HAP-1 (cell line): ENCODE measurements at regions not wholly inside any gene's neighbourhood (a gene's known extent, or its start where the extent isn't known, plus 50 kb on each side); places are given as distances from the start of the nearest gene placed in this dataset.

Experiments used
- DNase-seq, 2 experiments: peaks; one replicate each; pipeline ENCODE4 v3.0.0-alpha.2; 2016 to 2020; ENCODE audit warnings: low spot score in 2 of 2
- H3K27me3 ChIP-seq: fragments of 250-450 bp; sonication (Bioruptor Pico); 2 replicates; pipeline ENCODE4 v1.5.1; 2020; ENCODE audit warnings: low read depth, mild to moderate bottlenecking, moderate library complexity
- H3K36me3 ChIP-seq: fragments of 250-450 bp; sonication (Bioruptor Pico); replicated peaks from 2 replicates; pipeline ENCODE4 v1.5.1; 2020; ENCODE audit warnings: mild to moderate bottlenecking
- H3K4me1 ChIP-seq: fragments of 250-450 bp; sonication (Bioruptor Pico); 2 replicates; pipeline ENCODE4 v1.5.1; 2020; ENCODE audit warnings: mild to moderate bottlenecking
- H3K4me3 ChIP-seq: fragments of 250-450 bp; sonication (Bioruptor Pico); 2 replicates; pipeline ENCODE4 v1.5.1; 2020; ENCODE audit warnings: mild to moderate bottlenecking, moderate library complexity
- H3K9me3 ChIP-seq: fragments of 250-450 bp; sonication (Bioruptor Pico); 2 replicates; pipeline ENCODE4 v1.5.1; 2020; ENCODE audit warnings: mild to moderate bottlenecking, moderate library complexity
- in situ Hi-C: fragments of 300-500 bp; cut with MboI; formaldehyde crosslinking; loops from 3 replicates; pipeline ENCODE4 v1.14.3; 2020; ENCODE audit warnings: low sequenced_read_pairs, inconsistent platforms, mixed read lengths

- Histone ChIP-seq H3K4me1 (no peaks in the 10 kb centered on the region), H3K27me3 (no peaks in the 10 kb centered on the region), H3K4me3 (no peak overlapping the region), H3K36me3 (no peaks in the 10 kb centered on the region), H3K9me3 (no peaks in the 10 kb centered on the region)
- in situ Hi-C loops, result no loop called here
- DNase-seq, result no peak
Observed at GRCh38 chr14:99006276-99006675, 265.7 kb downstream of the BCL11B start.

GRCh38 chr14:99007795-99008194 lies 264.2 kb downstream of the BCL11B start:
- no peaks in the 10 kb centered on the region for H3K9me3 ChIP-seq
- in situ Hi-C loops, result no loop called here

GRCh38 chr14:99009871-99010270 lies 262.1 kb downstream of the BCL11B start:
- DNase-seq, result no peak
- Histone ChIP-seq H3K36me3 (no peaks in the 10 kb centered on the region), H3K9me3 (no peaks in the 10 kb centered on the region), H3K4me1 (no peaks in the 10 kb centered on the region), H3K27me3 (no peaks in the 10 kb centered on the region), H3K4me3 (no peak overlapping the region)
- in situ Hi-C loops, result no loop called here

More at GRCh38 chr14:99007795-99008194, 264.2 kb downstream of the BCL11B start:
- no peak for DNase-seq
- Histone ChIP-seq H3K36me3 (no peaks in the 10 kb centered on the region), H3K4me1 (no peaks in the 10 kb centered on the region), H3K27me3 (no peaks in the 10 kb centered on the region), H3K4me3 (no peak overlapping the region)

GRCh38 chr14:99011385-99011784 lies 260.6 kb downstream of the BCL11B start:
- H3K4me1 ChIP-seq, result no peaks in the 10 kb centered on the region
- in situ Hi-C loops, result no loop called here
- no peaks in the 10 kb centered on the region for H3K27me3 ChIP-seq
- no peaks in the 10 kb centered on the region for H3K9me3 ChIP-seq
- H3K4me3 ChIP-seq, result no peak overlapping the region
- no peak for DNase-seq
- no peaks in the 10 kb centered on the region for H3K36me3 ChIP-seq

GRCh38 chr14:99012703-99013102 lies 259.3 kb downstream of the BCL11B start:
- in situ Hi-C loops, result no loop called here
- no peaks in the 10 kb centered on the region for H3K27me3 ChIP-seq

GRCh38 chr14:99015833-99016232 lies 256.2 kb downstream of the BCL11B start:
- Histone ChIP-seq H3K36me3 (no peaks in the 10 kb centered on the region), H3K9me3 (no peaks in the 10 kb centered on the region), H3K4me1 (no peaks in the 10 kb centered on the region), H3K4me3 (no peak overlapping the region), H3K27me3 (no peaks in the 10 kb centered on the region)
- in situ Hi-C loops, result no loop called here
- no peak for DNase-seq

More at GRCh38 chr14:99012703-99013102, 259.3 kb downstream of the BCL11B start:
- Histone ChIP-seq H3K36me3 (no peaks in the 10 kb centered on the region), H3K4me1 (no peaks in the 10 kb centered on the region), H3K9me3 (no peaks in the 10 kb centered on the region), H3K4me3 (no peak overlapping the region)
- DNase-seq, result no peak

- Histone ChIP-seq H3K4me1 (no peaks in the 10 kb centered on the region), H3K36me3 (no peaks in the 10 kb centered on the region), H3K9me3 (no peaks in the 10 kb centered on the region), H3K4me3 (no peak overlapping the region), H3K27me3 (no peaks in the 10 kb centered on the region)
- in situ Hi-C loops, result no loop called here
- DNase-seq, result no peak
Observed at GRCh38 chr14:99023371-99023770, 248.6 kb downstream of the BCL11B start.

GRCh38 chr14:99024926-99025325 lies 247.1 kb downstream of the BCL11B start:
- H3K36me3 ChIP-seq, result no peaks in the 10 kb centered on the region
- no peaks in the 10 kb centered on the region for H3K4me1 ChIP-seq
- no peaks in the 10 kb centered on the region for H3K9me3 ChIP-seq
- H3K4me3 ChIP-seq, result no peak overlapping the region
- DNase-seq, result no peak
- no peaks in the 10 kb centered on the region for H3K27me3 ChIP-seq
- in situ Hi-C loops, result no loop called here

GRCh38 chr14:99025418-99025817 lies 246.6 kb downstream of the BCL11B start:
- Histone ChIP-seq H3K9me3 (no peaks in the 10 kb centered on the region), H3K4me3 (no peak overlapping the region), H3K36me3 (no peaks in the 10 kb centered on the region), H3K4me1 (no peaks in the 10 kb centered on the region), H3K27me3 (no peaks in the 10 kb centered on the region)
- in situ Hi-C loops, result no loop called here
- no peak for DNase-seq

GRCh38 chr14:99026471-99026870 lies 245.5 kb downstream of the BCL11B start:
- DNase-seq, result no peak
- H3K27me3 ChIP-seq, result no peaks in the 10 kb centered on the region
- in situ Hi-C loops, result no loop called here

GRCh38 chr14:99028041-99028440 lies 244.0 kb downstream of the BCL11B start:
- DNase-seq, result no peak
- Histone ChIP-seq H3K36me3 (no peaks in the 10 kb centered on the region), H3K4me3 (no peak overlapping the region), H3K9me3 (no peaks in the 10 kb centered on the region), H3K4me1 (no peaks in the 10 kb centered on the region), H3K27me3 (no peaks in the 10 kb centered on the region)
- in situ Hi-C loops, result no loop called here

More at GRCh38 chr14:99026471-99026870, 245.5 kb downstream of the BCL11B start:
- H3K9me3 ChIP-seq, result no peaks in the 10 kb centered on the region
- no peak overlapping the region for H3K4me3 ChIP-seq
- H3K4me1 ChIP-seq, result no peaks in the 10 kb centered on the region
- no peaks in the 10 kb centered on the region for H3K36me3 ChIP-seq

- no peak for DNase-seq
- in situ Hi-C loops, result no loop called here
- Histone ChIP-seq H3K9me3 (no peaks in the 10 kb centered on the region), H3K4me1 (no peaks in the 10 kb centered on the region), H3K4me3 (no peak overlapping the region), H3K27me3 (no peaks in the 10 kb centered on the region), H3K36me3 (no peaks in the 10 kb centered on the region)
Observed at GRCh38 chr14:99028521-99028920, 243.5 kb downstream of the BCL11B start.

- Histone ChIP-seq H3K9me3 (no peaks in the 10 kb centered on the region), H3K4me3 (no peak overlapping the region), H3K4me1 (no peaks in the 10 kb centered on the region), H3K36me3 (no peaks in the 10 kb centered on the region), H3K27me3 (no peaks in the 10 kb centered on the region)
- in situ Hi-C loops, result no loop called here
- no peak for DNase-seq
Observed at GRCh38 chr14:99029145-99029915, 242.7 kb downstream of the BCL11B start.

GRCh38 chr14:99029916-99030305 lies 242.1 kb downstream of the BCL11B start:
- Histone ChIP-seq H3K9me3 (no peaks in the 10 kb centered on the region), H3K27me3 (no peaks in the 10 kb centered on the region), H3K36me3 (no peaks in the 10 kb centered on the region), H3K4me3 (no peak overlapping the region), H3K4me1 (no peaks in the 10 kb centered on the region)
- DNase-seq, result no peak
- in situ Hi-C loops, result no loop called here

- DNase-seq, result no peak
- Histone ChIP-seq H3K36me3 (no peaks in the 10 kb centered on the region), H3K9me3 (no peaks in the 10 kb centered on the region), H3K4me3 (no peak overlapping the region), H3K27me3 (no peaks in the 10 kb centered on the region), H3K4me1 (no peaks in the 10 kb centered on the region)
- in situ Hi-C loops, result no loop called here
Observed at GRCh38 chr14:99030454-99030853, 241.5 kb downstream of the BCL11B start.
